GM23338 (cell line): ENCODE measurements at regions not wholly inside any gene's neighbourhood (a gene's known extent, or its start where the extent isn't known, plus 50 kb on each side); places are given as distances from the start of the nearest gene placed in this dataset.

Experiments
- ATAC-seq: fragments of 200-7000 bp; cut with Tn5 transposase; 3 replicates; pipeline ENCODE4 v1.9.1; 2020
- DNase-seq: peaks from one replicate; pipeline ENCODE4 v3.0.0-alpha.2; 2015; ENCODE audit warnings: low spot score
- H2AFZ ChIP-seq: fragments of 200-600 bp; sonication (generic); 2 replicates; pipeline ENCODE4 v1.8.0; 2016; ENCODE audit warnings: antibody characterized with exemption, mild to moderate bottlenecking, moderate library complexity
- H3F3A ChIP-seq: fragments of 200-600 bp; sonication (generic); replicated peaks from 2 replicates; pipeline ENCODE4 v1.8.0; 2017; ENCODE audit warnings: antibody characterized with exemption, mixed run types, low read depth
- H3K27ac ChIP-seq: fragments of 200-600 bp; sonication (generic); 2 replicates; pipeline ENCODE4 v1.6.1; 2016; ENCODE audit warnings: low read depth
- H3K27me3 ChIP-seq: fragments of 200-600 bp; sonication (generic); 2 replicates; pipeline ENCODE4 v1.8.0; 2016; ENCODE audit warnings: mild to moderate bottlenecking, mixed run types, moderate library complexity; ENCODE audit not compliant: insufficient read depth
- H3K36me3 ChIP-seq: fragments of 200-600 bp; sonication (generic); 2 replicates; pipeline ENCODE4 v1.8.0; 2016; ENCODE audit warnings: mild to moderate bottlenecking; ENCODE audit not compliant: insufficient read depth
- H3K4me1 ChIP-seq: fragments of 200-600 bp; sonication (generic); 2 replicates; pipeline ENCODE4 v1.8.0; 2016; ENCODE audit warnings: mild to moderate bottlenecking, moderate library complexity; ENCODE audit not compliant: insufficient read depth
- H3K4me2 ChIP-seq: fragments of 200-600 bp; sonication (generic); 2 replicates; pipeline ENCODE4 v1.7.1; 2017; ENCODE audit warnings: mixed run types
- H3K4me3 ChIP-seq: fragments of 200-600 bp; sonication (generic); 2 replicates; pipeline ENCODE4 v1.6.1; 2016; ENCODE audit warnings: mixed run types
- H3K79me2 ChIP-seq: fragments of 200-600 bp; sonication (generic); replicated peaks from 2 replicates; pipeline ENCODE4 v1.8.0; 2017; ENCODE audit warnings: mild to moderate bottlenecking; ENCODE audit not compliant: insufficient read depth
- H3K9me2 ChIP-seq: fragments of 200-600 bp; sonication (generic); 2 replicates; pipeline ENCODE4 v1.8.0; 2017; ENCODE audit not compliant: insufficient read depth
- H4K20me1 ChIP-seq: fragments of 200-600 bp; sonication (generic); replicated peaks from 2 replicates; pipeline ENCODE4 v1.8.0; 2017; ENCODE audit warnings: mild to moderate bottlenecking; ENCODE audit not compliant: insufficient read depth
- H3K27ac Mint-ChIP-seq: 2 replicates; pipeline ENCODE4 v1.8.0; 2020; ENCODE audit warnings: inconsistent platforms, mild to moderate bottlenecking, moderate library complexity, mixed read lengths
- H3K27me3 Mint-ChIP-seq: 3 replicates; pipeline ENCODE4 v1.8.0; 2022; ENCODE audit warnings: low read depth, mild to moderate bottlenecking, moderate library complexity, mixed read lengths, inconsistent platforms; ENCODE audit not compliant: insufficient read depth, poor library complexity
- H3K36me3 Mint-ChIP-seq: 3 replicates; pipeline ENCODE4 v1.8.0; 2021; ENCODE audit warnings: low read depth, mild to moderate bottlenecking, inconsistent platforms, moderate library complexity, mixed read lengths
- H3K4me1 Mint-ChIP-seq: 3 replicates; pipeline ENCODE4 v1.8.0; 2020; ENCODE audit warnings: mild to moderate bottlenecking, inconsistent platforms, mixed read lengths
- H3K4me3 Mint-ChIP-seq: 3 replicates; pipeline ENCODE4 v1.8.0; 2021; ENCODE audit warnings: moderate library complexity, mild to moderate bottlenecking, inconsistent platforms, mixed read lengths
- H3K9me3 Mint-ChIP-seq: 3 replicates; pipeline ENCODE4 v1.8.0; 2020; ENCODE audit warnings: moderate library complexity, mild to moderate bottlenecking, inconsistent platforms, mixed read lengths
- TF ChIP-seq, protein P1 (sequence below): fragments of 250-450 bp; sonication (Bioruptor Pico); IDR thresholded peaks from 2 replicates; pipeline ENCODE4 v1.5.0; 2020; ENCODE audit warnings: mild to moderate bottlenecking, moderate library complexity
- TF ChIP-seq, protein P2 (sequence below), 2 experiments: fragments of 200-600 bp in 1 of 2; sonication (generic) in 1 of 2; conservative IDR thresholded peaks; 2 replicates each; pipeline versions ENCODE4 v1.5.1 to v1.6.1; 2016 to 2017; ENCODE audit warnings: antibody characterized with exemption in 2 of 2, low read depth in 2 of 2, mild to moderate bottlenecking in 2 of 2, moderate library complexity in 1 of 2

DNA sequence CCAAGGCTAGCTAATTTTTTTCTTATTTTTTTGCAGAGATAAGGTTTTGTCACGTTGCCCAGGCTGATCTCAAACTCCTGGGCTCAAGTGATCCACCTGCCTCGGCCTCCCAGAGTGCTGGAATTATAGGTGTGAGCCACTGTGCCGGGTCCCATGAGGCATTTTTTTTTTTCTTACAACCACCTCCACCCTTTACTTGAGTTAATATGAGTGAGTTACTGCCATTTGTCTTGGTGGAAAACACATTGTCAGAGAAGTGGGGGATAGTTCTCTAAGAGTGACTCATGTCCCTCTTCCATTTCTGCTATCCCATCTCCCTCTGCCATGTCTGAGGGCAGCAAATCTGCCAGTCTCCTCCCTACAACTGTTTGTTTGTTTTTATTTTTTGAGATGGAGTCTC, 163.4 kb upstream of the CLINT1 start (continued):
- TF ChIP-seq, protein P1, sequence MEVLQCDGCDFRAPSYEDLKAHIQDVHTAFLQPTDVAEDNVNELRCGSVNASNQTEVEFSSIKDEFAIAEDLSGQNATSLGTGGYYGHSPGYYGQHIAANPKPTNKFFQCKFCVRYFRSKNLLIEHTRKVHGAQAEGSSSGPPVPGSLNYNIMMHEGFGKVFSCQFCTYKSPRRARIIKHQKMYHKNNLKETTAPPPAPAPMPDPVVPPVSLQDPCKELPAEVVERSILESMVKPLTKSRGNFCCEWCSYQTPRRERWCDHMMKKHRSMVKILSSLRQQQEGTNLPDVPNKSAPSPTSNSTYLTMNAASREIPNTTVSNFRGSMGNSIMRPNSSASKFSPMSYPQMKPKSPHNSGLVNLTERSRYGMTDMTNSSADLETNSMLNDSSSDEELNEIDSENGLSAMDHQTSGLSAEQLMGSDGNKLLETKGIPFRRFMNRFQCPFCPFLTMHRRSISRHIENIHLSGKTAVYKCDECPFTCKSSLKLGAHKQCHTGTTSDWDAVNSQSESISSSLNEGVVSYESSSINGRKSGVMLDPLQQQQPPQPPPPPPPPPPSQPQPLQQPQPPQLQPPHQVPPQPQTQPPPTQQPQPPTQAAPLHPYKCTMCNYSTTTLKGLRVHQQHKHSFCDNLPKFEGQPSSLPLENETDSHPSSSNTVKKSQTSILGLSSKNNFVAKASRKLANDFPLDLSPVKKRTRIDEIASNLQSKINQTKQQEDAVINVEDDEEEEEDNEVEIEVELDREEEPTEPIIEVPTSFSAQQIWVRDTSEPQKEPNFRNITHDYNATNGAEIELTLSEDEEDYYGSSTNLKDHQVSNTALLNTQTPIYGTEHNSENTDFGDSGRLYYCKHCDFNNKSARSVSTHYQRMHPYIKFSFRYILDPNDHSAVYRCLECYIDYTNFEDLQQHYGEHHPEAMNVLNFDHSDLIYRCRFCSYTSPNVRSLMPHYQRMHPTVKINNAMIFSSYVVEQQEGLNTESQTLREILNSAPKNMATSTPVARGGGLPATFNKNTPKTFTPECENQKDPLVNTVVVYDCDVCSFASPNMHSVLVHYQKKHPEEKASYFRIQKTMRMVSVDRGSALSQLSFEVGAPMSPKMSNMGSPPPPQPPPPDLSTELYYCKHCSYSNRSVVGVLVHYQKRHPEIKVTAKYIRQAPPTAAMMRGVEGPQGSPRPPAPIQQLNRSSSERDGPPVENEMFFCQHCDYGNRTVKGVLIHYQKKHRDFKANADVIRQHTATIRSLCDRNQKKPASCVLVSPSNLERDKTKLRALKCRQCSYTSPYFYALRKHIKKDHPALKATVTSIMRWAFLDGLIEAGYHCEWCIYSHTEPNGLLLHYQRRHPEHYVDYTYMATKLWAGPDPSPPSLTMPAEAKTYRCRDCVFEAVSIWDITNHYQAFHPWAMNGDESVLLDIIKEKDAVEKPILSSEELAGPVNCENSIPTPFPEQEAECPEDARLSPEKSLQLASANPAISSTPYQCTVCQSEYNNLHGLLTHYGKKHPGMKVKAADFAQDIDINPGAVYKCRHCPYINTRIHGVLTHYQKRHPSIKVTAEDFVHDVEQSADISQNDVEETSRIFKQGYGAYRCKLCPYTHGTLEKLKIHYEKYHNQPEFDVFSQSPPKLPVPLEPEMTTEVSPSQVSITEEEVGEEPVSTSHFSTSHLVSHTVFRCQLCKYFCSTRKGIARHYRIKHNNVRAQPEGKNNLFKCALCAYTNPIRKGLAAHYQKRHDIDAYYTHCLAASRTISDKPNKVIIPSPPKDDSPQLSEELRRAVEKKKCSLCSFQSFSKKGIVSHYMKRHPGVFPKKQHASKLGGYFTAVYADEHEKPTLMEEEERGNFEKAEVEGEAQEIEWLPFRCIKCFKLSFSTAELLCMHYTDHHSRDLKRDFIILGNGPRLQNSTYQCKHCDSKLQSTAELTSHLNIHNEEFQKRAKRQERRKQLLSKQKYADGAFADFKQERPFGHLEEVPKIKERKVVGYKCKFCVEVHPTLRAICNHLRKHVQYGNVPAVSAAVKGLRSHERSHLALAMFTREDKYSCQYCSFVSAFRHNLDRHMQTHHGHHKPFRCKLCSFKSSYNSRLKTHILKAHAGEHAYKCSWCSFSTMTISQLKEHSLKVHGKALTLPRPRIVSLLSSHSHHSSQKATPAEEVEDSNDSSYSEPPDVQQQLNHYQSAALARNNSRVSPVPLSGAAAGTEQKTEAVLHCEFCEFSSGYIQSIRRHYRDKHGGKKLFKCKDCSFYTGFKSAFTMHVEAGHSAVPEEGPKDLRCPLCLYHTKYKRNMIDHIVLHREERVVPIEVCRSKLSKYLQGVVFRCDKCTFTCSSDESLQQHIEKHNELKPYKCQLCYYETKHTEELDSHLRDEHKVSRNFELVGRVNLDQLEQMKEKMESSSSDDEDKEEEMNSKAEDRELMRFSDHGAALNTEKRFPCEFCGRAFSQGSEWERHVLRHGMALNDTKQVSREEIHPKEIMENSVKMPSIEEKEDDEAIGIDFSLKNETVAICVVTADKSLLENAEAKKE: no peak

DNA sequence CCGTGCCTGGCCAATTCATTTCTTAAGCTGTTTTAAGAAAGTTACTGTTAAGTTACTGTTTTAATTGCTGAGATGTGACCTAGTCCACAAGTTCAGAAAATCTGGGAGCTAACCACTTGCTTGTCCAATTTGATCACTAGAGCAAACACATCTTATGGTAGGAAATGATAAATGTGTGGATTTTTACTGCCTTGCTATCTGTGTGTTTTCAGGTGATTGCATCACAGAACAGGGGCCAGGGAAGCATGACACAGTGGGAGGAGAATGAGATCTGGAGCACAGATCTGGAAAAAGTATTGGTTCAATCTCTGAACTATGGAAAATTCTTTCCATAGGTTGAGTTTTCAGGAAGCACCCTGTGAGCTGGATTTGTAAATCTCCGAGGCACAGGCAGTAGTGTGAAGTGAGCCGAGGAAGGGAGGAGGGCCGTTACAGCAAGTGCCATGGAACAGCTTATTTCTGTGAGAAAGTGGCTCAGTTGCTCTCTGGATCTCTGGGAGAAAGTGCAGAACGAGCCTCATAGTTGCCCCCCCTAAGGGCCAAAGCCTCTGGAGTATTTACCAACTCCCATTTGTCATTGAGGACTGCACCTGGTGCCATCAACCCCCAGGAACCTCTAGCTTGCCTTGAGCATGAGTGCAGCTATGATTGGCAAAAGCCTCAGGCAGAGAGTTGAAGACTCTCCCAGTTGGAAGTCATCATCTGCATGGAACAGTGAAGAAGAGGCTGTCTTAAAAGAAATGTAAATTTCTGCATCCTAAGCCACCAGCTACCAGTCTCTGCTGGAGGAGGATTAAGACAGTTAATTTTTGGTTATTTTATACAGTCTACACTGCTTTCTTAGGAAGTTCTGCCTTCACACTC, 161.8 kb upstream of the CLINT1 start:
- peak overlapping the region; percentile 72; the same call in 1 of the 2 replicates for H2AFZ ChIP-seq
- no peaks in the 10 kb centered on the region for H3K9me3 Mint-ChIP-seq
- peaks cover 12% of the 10 kb centered on the region for H3K4me1 Mint-ChIP-seq
- H3K4me1 ChIP-seq: no peaks in the 10 kb centered on the region
- H4K20me1 ChIP-seq: no peaks in the 10 kb centered on the region
- peaks cover 1% of the 10 kb centered on the region for H3K27me3 Mint-ChIP-seq
- H3K36me3 ChIP-seq: no peaks in the 10 kb centered on the region
- DNase-seq (no peak), ATAC-seq (no peak)
- no peak overlapping the region for H3K4me2 ChIP-seq
- H3K79me2 ChIP-seq: no peaks in the 10 kb centered on the region
- H3K36me3 Mint-ChIP-seq: no peaks in the 10 kb centered on the region
- H3K27ac ChIP-seq: no peak overlapping the region
- no peak overlapping the region for H3K4me3 ChIP-seq
- 0 out of 2 replicates have a peak, but pooled peaks cover 2% of the 10 kb centered on the region for H3K9me2 ChIP-seq
- H3K27me3 ChIP-seq: no peaks in the 10 kb centered on the region
- H3F3A ChIP-seq: no peaks in the 10 kb centered on the region
- no peak overlapping the region for H3K27ac Mint-ChIP-seq
- no peak overlapping the region for H3K4me3 Mint-ChIP-seq
- TF ChIP-seq, protein P1: no peak
- TF ChIP-seq, protein P2, sequence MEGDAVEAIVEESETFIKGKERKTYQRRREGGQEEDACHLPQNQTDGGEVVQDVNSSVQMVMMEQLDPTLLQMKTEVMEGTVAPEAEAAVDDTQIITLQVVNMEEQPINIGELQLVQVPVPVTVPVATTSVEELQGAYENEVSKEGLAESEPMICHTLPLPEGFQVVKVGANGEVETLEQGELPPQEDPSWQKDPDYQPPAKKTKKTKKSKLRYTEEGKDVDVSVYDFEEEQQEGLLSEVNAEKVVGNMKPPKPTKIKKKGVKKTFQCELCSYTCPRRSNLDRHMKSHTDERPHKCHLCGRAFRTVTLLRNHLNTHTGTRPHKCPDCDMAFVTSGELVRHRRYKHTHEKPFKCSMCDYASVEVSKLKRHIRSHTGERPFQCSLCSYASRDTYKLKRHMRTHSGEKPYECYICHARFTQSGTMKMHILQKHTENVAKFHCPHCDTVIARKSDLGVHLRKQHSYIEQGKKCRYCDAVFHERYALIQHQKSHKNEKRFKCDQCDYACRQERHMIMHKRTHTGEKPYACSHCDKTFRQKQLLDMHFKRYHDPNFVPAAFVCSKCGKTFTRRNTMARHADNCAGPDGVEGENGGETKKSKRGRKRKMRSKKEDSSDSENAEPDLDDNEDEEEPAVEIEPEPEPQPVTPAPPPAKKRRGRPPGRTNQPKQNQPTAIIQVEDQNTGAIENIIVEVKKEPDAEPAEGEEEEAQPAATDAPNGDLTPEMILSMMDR (conservative IDR thresholded peaks at IDR 0.05; ENCODE audit: low read depth in 2 of 2): no peak
